HG02840 (cell line): ENCODE measurements at regions not wholly inside any gene's neighbourhood (a gene's known extent, or its start where the extent isn't known, plus 50 kb on each side); places are given as distances from the start of the nearest gene placed in this dataset.
"Not testable (repeated sequence)": the region's sequence is repeated elsewhere in the genome, so short reads cannot be mapped to it uniquely, and the experiment has no call there.

Source experiments
- ATAC-seq: cut with Tn5 transposase; IDR thresholded peaks from one replicate; pipeline ENCODE4 v1.9.1; 2021; ENCODE audit warnings: mild to moderate bottlenecking, moderate library complexity, moderate number of reproducible peaks; ENCODE audit not compliant: unreplicated experiment, low FRiP score

- ATAC-seq: no peak
These were observed 702.8 kb downstream of the CETN3 start for GRCh38 chr5:89706731-89707130.

GRCh38 chr5:89703817-89704216 lies 705.7 kb downstream of the CETN3 start:
- no peak for ATAC-seq

- no peak for ATAC-seq
These were observed 711.5 kb downstream of the CETN3 start for GRCh38 chr5:89698028-89698427.

GRCh38 chr5:89697581-89697980 lies 712.0 kb downstream of the CETN3 start:
- ATAC-seq: no peak

- ATAC-seq: no peak
These were observed 714.2 kb downstream of the CETN3 start for GRCh38 chr5:89695371-89695770.

- no peak for ATAC-seq
These were observed 715.5 kb downstream of the CETN3 start for GRCh38 chr5:89694026-89694550.

DNA sequence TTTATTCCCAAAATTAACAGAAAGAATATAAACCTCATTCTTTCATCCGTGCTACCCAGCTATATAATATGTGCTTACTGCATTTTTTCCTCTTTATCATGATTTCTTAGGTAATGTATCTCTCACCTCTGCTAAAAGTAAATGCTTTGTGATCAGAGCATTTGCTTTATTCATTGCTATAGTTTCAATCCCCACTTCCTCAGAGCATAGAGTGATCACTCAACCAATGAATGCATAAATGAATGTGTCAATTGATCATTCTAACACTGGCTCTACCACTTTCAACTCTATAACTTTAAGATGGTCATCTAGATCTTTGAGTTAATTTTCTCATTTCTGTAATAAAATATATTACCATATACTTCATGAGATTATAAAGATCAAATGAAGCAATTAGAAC lies 719.2 kb downstream of the CETN3 start:
- ATAC-seq: no peak

- ATAC-seq: no peak
These were observed 723.3 kb downstream of the CETN3 start for GRCh38 chr5:89686081-89686765.

DNA sequence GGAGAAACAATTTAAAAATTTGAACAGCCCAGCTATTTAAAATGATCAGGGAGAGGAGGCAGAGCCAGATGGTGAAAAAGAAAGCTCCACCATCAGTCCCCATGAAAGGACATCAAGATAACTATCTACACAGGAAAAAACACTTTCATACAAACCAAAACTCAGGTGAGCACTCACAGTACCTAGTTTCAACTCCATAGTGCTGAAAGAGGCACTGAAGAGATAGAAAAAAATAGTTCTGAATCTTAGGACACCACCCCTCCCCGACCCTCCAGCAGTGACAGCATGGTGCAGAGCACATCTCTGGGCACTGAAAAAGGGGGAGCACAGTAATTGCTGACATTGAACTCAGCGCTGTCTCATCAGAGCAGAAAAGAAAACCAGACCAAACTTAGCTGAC lies 732.9 kb downstream of the CETN3 start:
- ATAC-seq: no peak

DNA sequence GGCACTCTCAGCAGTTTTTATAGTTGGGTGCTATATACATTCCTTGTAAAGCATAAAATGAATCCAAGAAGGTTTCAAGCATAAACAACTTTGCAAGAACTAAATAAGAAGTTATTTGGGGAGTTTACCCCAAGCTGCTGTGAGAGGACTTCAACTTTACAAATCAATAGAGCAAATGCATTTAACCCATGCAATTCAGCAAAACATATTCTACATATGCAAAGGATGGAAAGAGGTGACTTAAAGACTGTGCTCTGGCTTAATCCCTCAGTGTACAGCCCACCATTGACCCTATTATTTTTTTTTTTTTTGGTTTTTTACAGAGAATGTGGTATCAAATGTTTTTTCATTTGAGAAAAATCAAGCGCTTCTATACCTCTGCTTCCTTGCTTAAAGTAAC lies 736.5 kb downstream of the CETN3 start:
- ATAC-seq: no peak

GRCh38 chr5:89668821-89669220 lies 740.7 kb downstream of the CETN3 start:
- ATAC-seq: no peak

DNA sequence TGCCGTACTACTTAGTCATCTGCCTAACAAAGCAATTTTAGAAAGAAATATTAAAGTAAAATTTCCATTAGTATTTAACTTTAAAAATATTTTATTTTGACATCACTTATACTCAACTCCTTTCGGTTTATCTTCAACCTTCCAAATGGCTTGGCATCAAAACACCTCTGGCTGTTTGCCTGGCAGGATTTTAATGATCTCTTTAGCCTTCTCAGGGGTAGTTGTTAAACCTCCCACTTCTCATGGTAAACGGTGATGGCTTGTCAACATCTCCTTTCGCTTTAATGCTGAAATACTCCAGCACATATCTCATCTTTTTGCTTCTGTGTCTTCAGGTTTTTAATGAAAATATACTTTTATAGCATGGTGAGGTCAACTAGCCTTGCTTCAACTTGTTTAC lies 747.1 kb downstream of the CETN3 start:
- no peak for ATAC-seq

GRCh38 chr5:89638871-89639270 lies 755.9 kb upstream of the MEF2C start:
- ATAC-seq: no peak

DNA sequence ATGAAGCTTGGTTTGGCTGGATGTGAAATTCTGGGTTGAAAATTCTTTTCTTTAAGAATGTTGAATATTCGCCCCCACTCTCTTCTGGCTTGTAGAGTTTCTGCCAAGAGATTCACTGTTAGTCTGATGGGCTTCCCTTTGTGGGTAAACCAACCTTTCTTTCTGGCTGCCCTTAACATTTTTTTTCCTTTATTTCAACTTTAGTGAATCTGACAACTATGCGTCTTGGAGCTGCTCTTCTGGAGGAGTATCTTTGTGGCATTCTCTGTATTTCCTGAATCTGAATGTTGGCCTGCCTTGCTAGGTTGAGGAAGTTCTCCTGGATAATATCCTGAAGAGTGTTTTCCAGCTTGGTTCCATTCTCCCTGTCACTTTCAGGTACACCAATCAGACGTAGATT lies 751.2 kb upstream of the MEF2C start:
- not testable (repeated sequence) for ATAC-seq

- ATAC-seq: not testable (repeated sequence)
These were observed 747.1 kb upstream of the MEF2C start for GRCh38 chr5:89630064-89630463.

DNA sequence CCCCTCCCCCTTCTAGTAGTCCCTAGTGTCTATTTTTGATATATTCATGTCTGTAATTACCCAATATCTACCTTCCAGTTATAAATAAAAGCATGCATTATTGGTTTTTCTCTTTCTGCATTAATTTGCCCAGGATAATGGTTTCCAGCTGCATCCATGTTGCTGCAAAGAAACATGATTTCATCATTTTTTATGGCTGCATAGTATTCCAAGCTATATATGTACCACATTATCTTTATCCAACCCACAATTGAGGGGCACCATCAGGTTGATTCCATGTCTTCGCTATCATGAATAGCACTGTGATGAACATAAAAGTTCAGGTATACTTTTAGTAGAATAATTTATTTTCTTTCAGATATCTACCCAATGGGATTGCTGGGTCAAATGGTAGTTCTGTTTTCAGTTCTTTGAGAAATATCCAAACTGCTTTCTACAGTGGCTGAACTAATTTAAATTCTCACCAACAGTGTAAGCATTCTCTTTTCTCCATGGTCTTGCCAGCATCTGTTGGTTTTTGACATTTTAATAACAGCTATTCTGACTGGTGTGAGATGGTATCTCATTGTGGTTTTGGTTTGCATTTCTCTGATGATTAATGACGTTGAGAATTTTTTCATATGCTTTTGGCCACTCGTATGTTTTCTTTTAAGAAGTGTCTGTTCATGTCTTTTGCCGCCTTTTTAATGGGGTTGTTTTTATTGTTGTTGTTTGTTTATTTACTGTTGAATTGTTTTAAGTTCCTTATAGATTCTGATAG lies 746.1 kb upstream of the MEF2C start:
- ATAC-seq: no peak

DNA sequence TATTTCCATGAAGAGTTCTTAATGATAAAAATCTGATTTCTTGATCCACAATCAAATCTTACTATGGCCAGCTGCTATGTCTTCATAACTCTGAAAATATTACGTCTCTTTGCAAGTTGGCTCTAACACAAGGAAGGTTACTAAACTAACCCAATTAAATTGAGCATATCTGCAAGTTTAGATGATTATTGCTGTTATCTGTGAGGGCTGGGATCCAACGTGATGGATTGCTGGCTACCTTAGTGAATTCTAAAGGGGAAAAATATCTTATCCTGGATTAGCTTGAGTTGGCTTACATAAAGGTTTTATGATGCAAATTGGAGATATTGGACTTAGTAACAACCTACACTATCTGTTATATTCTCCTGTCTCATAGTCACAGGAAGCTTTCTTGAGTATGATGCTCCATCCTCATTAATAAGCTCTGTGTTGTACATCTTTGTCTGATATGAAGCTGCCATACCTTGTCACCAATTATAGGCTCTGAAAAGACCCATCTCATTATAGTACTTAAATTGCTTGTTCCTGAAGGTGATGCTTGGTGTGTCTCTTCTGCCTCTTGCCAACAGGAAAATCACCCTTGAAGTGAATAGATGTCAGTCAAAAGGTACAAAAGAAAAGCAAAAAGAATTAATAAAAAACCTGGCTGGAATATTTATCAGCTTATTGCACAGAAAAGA lies 733.0 kb upstream of the MEF2C start:
- no peak for ATAC-seq

- peak; percentile 84 for ATAC-seq
These were observed 730.4 kb upstream of the MEF2C start for GRCh38 chr5:89613222-89613956.

- ATAC-seq: no peak
These were observed 724.1 kb upstream of the MEF2C start for GRCh38 chr5:89606939-89607534.

DNA sequence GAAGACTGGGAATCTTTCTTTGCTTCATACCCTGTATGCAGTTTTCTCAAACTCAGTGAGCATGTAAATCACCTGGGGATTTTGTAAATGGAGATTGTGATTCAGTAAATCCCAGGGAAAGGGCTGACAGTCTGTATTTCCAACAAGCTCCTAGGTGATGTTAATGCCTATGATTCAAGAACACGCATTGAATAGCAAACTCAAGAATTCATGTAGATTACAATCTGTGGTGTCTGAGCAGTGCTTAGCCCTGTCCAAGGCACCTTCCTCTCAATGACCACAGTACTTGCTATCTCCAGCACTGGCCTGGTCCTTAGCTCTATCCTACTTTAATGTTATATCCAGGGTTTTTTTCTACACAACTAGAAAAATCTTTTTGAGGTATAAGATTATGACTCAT lies 721.4 kb upstream of the MEF2C start:
- no peak for ATAC-seq
